ENCODE measurements at regions not wholly inside any gene's neighbourhood (a gene's known extent, or its start where the extent isn't known, plus 50 kb on each side); places are given as distances from the start of the nearest gene placed in this dataset.

GRCh38 chr14:42563313-42563712 is 956.6 kb downstream of the LRFN5 start:
- TF ChIP-seq CTCF (IDR thresholded peaks at IDR 0.05) (no peak), EP300 (IDR thresholded peaks at IDR 0.05; ENCODE audit: low read depth) (no peak), POLR2A (IDR thresholded peaks at IDR 0.05) (no peak), POLR2AphosphoS5 (IDR thresholded peaks at IDR 0.05) (no peak)
